Peyer's patch (tissue), 4 donors: ENCODE measurements at regions not wholly inside any gene's neighbourhood (a gene's known extent, or its start where the extent isn't known, plus 50 kb on each side); places are given as distances from the start of the nearest gene placed in this dataset.

Source experiments
- DNase-seq, 3 donors: peaks; one replicate each; pipeline ENCODE4 v3.0.0-alpha.2; 2017 to 2019
- H3K27ac ChIP-seq, 4 donors: fragments of 200-600 bp; sonication (generic); one replicate each; pipeline ENCODE4 v1.5.1; 2016 to 2019
- H3K27me3 ChIP-seq, 2 donors: fragments of 200-600 bp; sonication (generic); one replicate each; pipeline ENCODE4 v1.5.1; 2019
- H3K36me3 ChIP-seq, 3 donors: fragments of 200-600 bp; sonication (generic); one replicate each; pipeline ENCODE4 v1.5.1; 2016 to 2019
- H3K4me1 ChIP-seq, 4 donors: fragments of 200-600 bp; sonication (generic); one replicate each; pipeline ENCODE4 v1.5.1; 2016 to 2019
- H3K4me3 ChIP-seq, 4 donors: fragments of 200-600 bp; sonication (generic); 1 replicate in 3 of 4; 2 replicates in 1 of 4; pipeline ENCODE4 v1.5.1; 2016 to 2019; ENCODE audit warnings: mild to moderate bottlenecking in 1 of 4
- H3K9me3 ChIP-seq, 4 donors: fragments of 200-600 bp; sonication (generic); one replicate each; pipeline ENCODE4 v1.5.1; 2016 to 2019; ENCODE audit warnings: mild to moderate bottlenecking in 1 of 4
- CTCF ChIP-seq, 6 experiments: fragments of 450-650 bp in 4 of 6; fragments of 200-600 bp in 2 of 6; sonication (generic) in 1 of 6; IDR thresholded peaks; one replicate each; pipeline ENCODE4 v1.5.1; 2017 to 2019; ENCODE audit warnings: antibody characterized with exemption in 6 of 6, mild to moderate bottlenecking in 3 of 6, moderate library complexity in 1 of 6
- POLR2A ChIP-seq, 2 donors: fragments of 450-650 bp; IDR thresholded peaks; one replicate each; pipeline ENCODE4 v1.5.1; 2017; ENCODE audit warnings: antibody characterized with exemption in 2 of 2, mild to moderate bottlenecking in 2 of 2, moderate library complexity in 2 of 2

- Histone ChIP-seq H3K27me3 (no peaks in the 10 kb centered on the region), H3K27ac (no peak overlapping the region), H3K4me3 (no peak overlapping the region), H3K9me3 (peaks cover 0 to 5% (median 0%) of the 10 kb centered on the region in 4 donors), H3K4me1 (no peaks in the 10 kb centered on the region), H3K36me3 (no peaks in the 10 kb centered on the region)
- TF ChIP-seq POLR2A (IDR thresholded peaks at IDR 0.05) = no peak
- no peak for TF ChIP-seq CTCF (IDR thresholded peaks at IDR 0.05)
- DNase-seq = no peak
Measured at GRCh38 chr2:8073916-8074315, 607.9 kb upstream of the ID2 start.

- no peaks in the 10 kb centered on the region for H3K36me3 ChIP-seq
- no peaks in the 10 kb centered on the region for H3K27me3 ChIP-seq
- H3K27ac ChIP-seq = no peak overlapping the region
- no peak overlapping the region for H3K4me3 ChIP-seq
- peaks cover 0 to 5% (median 0%) of the 10 kb centered on the region in 4 donors for H3K9me3 ChIP-seq
- DNase-seq = no peak
- no peaks in the 10 kb centered on the region for H3K4me1 ChIP-seq
- no peak for TF ChIP-seq POLR2A (IDR thresholded peaks at IDR 0.05)
- TF ChIP-seq CTCF (IDR thresholded peaks at IDR 0.05) = no peak
Measured at GRCh38 chr2:8076448-8077342, 605.2 kb upstream of the ID2 start.

- Histone ChIP-seq H3K4me1 (no peaks in the 10 kb centered on the region), H3K9me3 (peaks cover 0 to 5% (median 0%) of the 10 kb centered on the region in 4 donors), H3K36me3 (no peaks in the 10 kb centered on the region), H3K27me3 (no peaks in the 10 kb centered on the region), H3K27ac (no peak overlapping the region), H3K4me3 (no peak overlapping the region)
- TF ChIP-seq POLR2A (IDR thresholded peaks at IDR 0.05) (no peak), CTCF (IDR thresholded peaks at IDR 0.05) (no peak)
- no peak for DNase-seq
Measured at GRCh38 chr2:8078705-8079104, 603.2 kb upstream of the ID2 start.

DNA sequence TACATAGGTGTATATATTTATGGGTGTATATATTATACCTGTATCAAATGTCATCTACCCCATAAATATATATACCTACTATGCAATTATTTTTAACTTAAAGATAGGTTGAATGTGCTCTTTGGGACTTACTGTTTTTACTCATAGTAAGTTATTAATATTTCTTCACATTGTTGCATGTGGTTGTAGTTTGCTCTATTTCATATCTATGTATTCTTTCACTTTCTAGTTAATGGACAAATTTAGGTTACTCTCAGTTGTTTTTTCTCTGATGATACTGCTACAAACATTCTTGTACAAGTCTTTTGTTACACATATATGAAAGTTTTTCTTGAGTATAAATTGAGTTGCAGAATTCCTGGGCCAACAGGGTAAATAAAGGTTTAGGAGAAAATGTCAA, 601.8 kb upstream of the ID2 start:
- DNase-seq = no peak
- H3K4me1 ChIP-seq = no peaks in the 10 kb centered on the region
- no peak overlapping the region for H3K27ac ChIP-seq
- TF ChIP-seq POLR2A (IDR thresholded peaks at IDR 0.05) = no peak
- no peak for TF ChIP-seq CTCF (IDR thresholded peaks at IDR 0.05)
- H3K9me3 ChIP-seq = peaks cover 0 to 5% (median 0%) of the 10 kb centered on the region in 4 donors
- H3K4me3 ChIP-seq = no peak overlapping the region
- no peaks in the 10 kb centered on the region for H3K36me3 ChIP-seq
- H3K27me3 ChIP-seq = no peaks in the 10 kb centered on the region

- H3K27me3 ChIP-seq = no peaks in the 10 kb centered on the region
- H3K36me3 ChIP-seq = no peaks in the 10 kb centered on the region
- peaks cover 0 to 5% (median 0%) of the 10 kb centered on the region in 4 donors for H3K9me3 ChIP-seq
- no peak for TF ChIP-seq CTCF (IDR thresholded peaks at IDR 0.05)
- no peaks in the 10 kb centered on the region for H3K4me1 ChIP-seq
- H3K27ac ChIP-seq = no peak overlapping the region
- H3K4me3 ChIP-seq = no peak overlapping the region
- DNase-seq = no peak
Measured at GRCh38 chr2:8081130-8081529, 600.7 kb upstream of the ID2 start.
